HAP-1 (cell line): ENCODE measurements at regions not wholly inside any gene's neighbourhood (a gene's known extent, or its start where the extent isn't known, plus 50 kb on each side); places are given as distances from the start of the nearest gene placed in this dataset.

Experiments
- DNase-seq, 2 experiments: peaks; one replicate each; pipeline ENCODE4 v3.0.0-alpha.2; 2016 to 2020; ENCODE audit warnings: low spot score in 2 of 2
- H3K27me3 ChIP-seq: fragments of 250-450 bp; sonication (Bioruptor Pico); 2 replicates; pipeline ENCODE4 v1.5.1; 2020; ENCODE audit warnings: low read depth, mild to moderate bottlenecking, moderate library complexity
- H3K36me3 ChIP-seq: fragments of 250-450 bp; sonication (Bioruptor Pico); replicated peaks from 2 replicates; pipeline ENCODE4 v1.5.1; 2020; ENCODE audit warnings: mild to moderate bottlenecking
- H3K4me1 ChIP-seq: fragments of 250-450 bp; sonication (Bioruptor Pico); 2 replicates; pipeline ENCODE4 v1.5.1; 2020; ENCODE audit warnings: mild to moderate bottlenecking
- H3K4me3 ChIP-seq: fragments of 250-450 bp; sonication (Bioruptor Pico); 2 replicates; pipeline ENCODE4 v1.5.1; 2020; ENCODE audit warnings: mild to moderate bottlenecking, moderate library complexity
- H3K9me3 ChIP-seq: fragments of 250-450 bp; sonication (Bioruptor Pico); 2 replicates; pipeline ENCODE4 v1.5.1; 2020; ENCODE audit warnings: mild to moderate bottlenecking, moderate library complexity
- in situ Hi-C: fragments of 300-500 bp; cut with MboI; formaldehyde crosslinking; loops from 3 replicates; pipeline ENCODE4 v1.14.3; 2020; ENCODE audit warnings: low sequenced_read_pairs, inconsistent platforms, mixed read lengths

GRCh38 chr15:77821188-77821958, 188.7 kb upstream of the LINGO1 start:
- Histone ChIP-seq H3K4me3 (no peak overlapping the region), H3K27me3 (peaks cover 32% of the 10 kb centered on the region), H3K9me3 (no peaks in the 10 kb centered on the region), H3K4me1 (no peaks in the 10 kb centered on the region; the same call in 1 of the 2 replicates), H3K36me3 (no peaks in the 10 kb centered on the region)
- in situ Hi-C loops: no loop called here
- DNase-seq: peak; percentile 74 to 90

- Histone ChIP-seq H3K4me1 (no peaks in the 10 kb centered on the region; the same call in 1 of the 2 replicates), H3K9me3 (no peaks in the 10 kb centered on the region), H3K4me3 (peak overlapping the region; percentile 46), H3K36me3 (no peaks in the 10 kb centered on the region), H3K27me3 (peaks cover 32% of the 10 kb centered on the region)
- in situ Hi-C loops: no loop called here
- DNase-seq: peak; percentile 68 to 86
These were observed 187.4 kb upstream of the LINGO1 start for GRCh38 chr15:77819851-77820728.

GRCh38 chr15:77819048-77819850, 186.5 kb upstream of the LINGO1 start:
- no peaks in the 10 kb centered on the region; the same call in 1 of the 2 replicates for H3K4me1 ChIP-seq
- no peaks in the 10 kb centered on the region for H3K36me3 ChIP-seq
- in situ Hi-C loops: no loop called here
- DNase-seq: peak; percentile 29 to 85
- H3K9me3 ChIP-seq: no peaks in the 10 kb centered on the region
- H3K27me3 ChIP-seq: peaks cover 32% of the 10 kb centered on the region
- H3K4me3 ChIP-seq: peak overlapping the region; percentile 46

GRCh38 chr15:77818484-77819047, 185.9 kb upstream of the LINGO1 start:
- no peak for DNase-seq
- in situ Hi-C loops: no loop called here

GRCh38 chr15:77817434-77817833, 184.7 kb upstream of the LINGO1 start:
- in situ Hi-C loops: no loop called here
- DNase-seq: no peak
- Histone ChIP-seq H3K36me3 (no peaks in the 10 kb centered on the region), H3K27me3 (peaks cover 32% of the 10 kb centered on the region), H3K4me1 (no peaks in the 10 kb centered on the region; the same call in 1 of the 2 replicates), H3K4me3 (no peak overlapping the region), H3K9me3 (no peaks in the 10 kb centered on the region)

More at GRCh38 chr15:77818484-77819047, 185.9 kb upstream of the LINGO1 start:
- Histone ChIP-seq H3K9me3 (no peaks in the 10 kb centered on the region), H3K4me3 (peak overlapping the region; percentile 29), H3K4me1 (no peaks in the 10 kb centered on the region; the same call in 1 of the 2 replicates), H3K36me3 (no peaks in the 10 kb centered on the region), H3K27me3 (peaks cover 32% of the 10 kb centered on the region)

- H3K27me3 ChIP-seq: peaks cover 32% of the 10 kb centered on the region
- in situ Hi-C loops: no loop called here
- no peaks in the 10 kb centered on the region for H3K9me3 ChIP-seq
- H3K4me1 ChIP-seq: no peaks in the 10 kb centered on the region; the same call in 1 of the 2 replicates
- DNase-seq: no peak
- H3K36me3 ChIP-seq: no peaks in the 10 kb centered on the region
- no peak overlapping the region for H3K4me3 ChIP-seq
These were observed 184.3 kb upstream of the LINGO1 start for GRCh38 chr15:77816983-77817382.

GRCh38 chr15:77815015-77815414, 182.3 kb upstream of the LINGO1 start:
- peaks cover 12% of the 10 kb centered on the region for H3K27me3 ChIP-seq
- H3K36me3 ChIP-seq: no peaks in the 10 kb centered on the region
- H3K9me3 ChIP-seq: no peaks in the 10 kb centered on the region
- H3K4me3 ChIP-seq: no peak overlapping the region
- no peak for DNase-seq
- no peaks in the 10 kb centered on the region; the same call in 1 of the 2 replicates for H3K4me1 ChIP-seq
- in situ Hi-C loops: no loop called here

GRCh38 chr15:77812664-77813063, 180.0 kb upstream of the LINGO1 start:
- Histone ChIP-seq H3K4me3 (no peak overlapping the region), H3K27me3 (no peaks in the 10 kb centered on the region), H3K9me3 (no peaks in the 10 kb centered on the region), H3K4me1 (no peaks in the 10 kb centered on the region), H3K36me3 (no peaks in the 10 kb centered on the region)
- no peak for DNase-seq
- in situ Hi-C loops: no loop called here

- H3K27me3 ChIP-seq: no peaks in the 10 kb centered on the region
- no peaks in the 10 kb centered on the region for H3K36me3 ChIP-seq
- no peak for DNase-seq
- H3K4me3 ChIP-seq: no peak overlapping the region
- H3K4me1 ChIP-seq: no peaks in the 10 kb centered on the region
- no peaks in the 10 kb centered on the region for H3K9me3 ChIP-seq
- in situ Hi-C loops: no loop called here
These were observed 178.6 kb upstream of the LINGO1 start for GRCh38 chr15:77811270-77811669.

- H3K4me3 ChIP-seq: no peak overlapping the region
- H3K4me1 ChIP-seq: no peaks in the 10 kb centered on the region
- no peaks in the 10 kb centered on the region for H3K9me3 ChIP-seq
- in situ Hi-C loops: no loop called here
- H3K36me3 ChIP-seq: no peaks in the 10 kb centered on the region
- no peaks in the 10 kb centered on the region for H3K27me3 ChIP-seq
- DNase-seq: peak in 1 of 2 experiments; percentile 48
These were observed 177.4 kb upstream of the LINGO1 start for GRCh38 chr15:77810130-77810571.

GRCh38 chr15:77808581-77809177, 176.0 kb upstream of the LINGO1 start:
- no peak for DNase-seq
- H3K9me3 ChIP-seq: no peaks in the 10 kb centered on the region
- no peaks in the 10 kb centered on the region for H3K36me3 ChIP-seq
- in situ Hi-C loops: no loop called here
- no peak overlapping the region for H3K4me3 ChIP-seq
- H3K4me1 ChIP-seq: no peaks in the 10 kb centered on the region
- no peaks in the 10 kb centered on the region for H3K27me3 ChIP-seq

GRCh38 chr15:77808075-77808474, 175.4 kb upstream of the LINGO1 start:
- Histone ChIP-seq H3K4me1 (no peaks in the 10 kb centered on the region), H3K36me3 (no peaks in the 10 kb centered on the region), H3K9me3 (no peaks in the 10 kb centered on the region), H3K4me3 (no peak overlapping the region), H3K27me3 (no peaks in the 10 kb centered on the region)
- in situ Hi-C loops: no loop called here
- DNase-seq: no peak

GRCh38 chr15:77807611-77808010, 174.9 kb upstream of the LINGO1 start:
- H3K4me3 ChIP-seq: no peak overlapping the region
- H3K9me3 ChIP-seq: no peaks in the 10 kb centered on the region
- no peaks in the 10 kb centered on the region for H3K36me3 ChIP-seq
- no peak for DNase-seq
- in situ Hi-C loops: no loop called here
- no peaks in the 10 kb centered on the region for H3K4me1 ChIP-seq
- no peaks in the 10 kb centered on the region for H3K27me3 ChIP-seq
